H1 (cell line): ENCODE measurements at regions not wholly inside any gene's neighbourhood (a gene's known extent, or its start where the extent isn't known, plus 50 kb on each side); places are given as distances from the start of the nearest gene placed in this dataset.

Source experiments
- PHF8 ChIP-seq: fragments of 200-600 bp; sonication (generic); conservative IDR thresholded peaks from 2 replicates; pipeline ENCODE4 v1.7.1; 2012; ENCODE audit warnings: low read depth, mild to moderate bottlenecking, inconsistent platforms, low read length, moderate library complexity
- RAD21 ChIP-seq, 2 experiments: IDR thresholded peaks in 1 of 2; conservative IDR thresholded peaks in 1 of 2; 2 replicates each; pipeline ENCODE4 v1.6.1; 2011; ENCODE audit warnings: low read depth in 2 of 2, low read length in 2 of 2, improper control_type of control experiment in 1 of 2, inconsistent platforms in 1 of 2, mild to moderate bottlenecking in 1 of 2, moderate library complexity in 1 of 2
- TF ChIP-seq, protein P1 (sequence below): IDR thresholded peaks from 2 replicates; pipeline ENCODE4 v1.6.1; 2012; ENCODE audit warnings: inconsistent platforms
- TF ChIP-seq, protein P2 (sequence below), 3 experiments: IDR thresholded peaks; 1 replicate in 2 of 3; 2 replicates in 1 of 3; pipeline versions ENCODE4 v1.5.1 to v1.6.1; 2011; ENCODE audit warnings: low read length in 3 of 3, mild to moderate bottlenecking in 3 of 3, inconsistent platforms in 2 of 3, low read depth in 1 of 3, moderate library complexity in 1 of 3; ENCODE audit not compliant: insufficient read depth in 1 of 3; ENCODE audit errors: control extremely low read depth in 1 of 3

DNA sequence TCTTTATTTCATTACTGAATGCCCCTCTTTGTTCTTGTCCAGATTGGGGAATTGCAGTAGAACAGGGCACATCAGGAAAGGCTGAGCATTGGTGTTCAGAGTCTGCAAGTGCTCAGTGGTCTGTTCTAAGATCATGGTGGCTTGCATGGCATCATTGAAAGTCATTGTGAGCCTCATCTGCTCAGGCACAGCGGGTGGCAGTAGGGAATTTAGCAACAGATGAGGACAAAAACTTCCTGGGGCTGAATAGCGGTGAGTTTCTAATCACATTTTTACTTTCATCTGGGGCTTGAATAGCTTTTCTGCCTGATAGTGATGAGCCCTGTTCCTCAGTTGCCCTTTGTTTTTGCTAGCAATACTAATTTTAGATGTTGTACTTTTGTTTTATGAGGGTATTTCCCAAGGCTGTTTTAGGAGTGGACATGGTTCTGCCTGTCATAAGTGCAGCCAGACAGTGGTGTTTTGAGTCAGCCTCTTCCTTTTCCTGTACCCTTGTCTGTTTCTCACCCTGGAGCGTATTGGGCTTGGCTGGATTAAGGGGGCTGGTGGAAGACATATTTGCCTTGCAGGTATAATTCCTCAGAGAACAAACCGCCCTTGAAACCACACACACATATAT lies 127.2 kb upstream of the IL12A start (continued):
- TF ChIP-seq, protein P1, sequence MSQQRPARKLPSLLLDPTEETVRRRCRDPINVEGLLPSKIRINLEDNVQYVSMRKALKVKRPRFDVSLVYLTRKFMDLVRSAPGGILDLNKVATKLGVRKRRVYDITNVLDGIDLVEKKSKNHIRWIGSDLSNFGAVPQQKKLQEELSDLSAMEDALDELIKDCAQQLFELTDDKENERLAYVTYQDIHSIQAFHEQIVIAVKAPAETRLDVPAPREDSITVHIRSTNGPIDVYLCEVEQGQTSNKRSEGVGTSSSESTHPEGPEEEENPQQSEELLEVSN, result no peak
- TF ChIP-seq PHF8, result no peak
- TF ChIP-seq, protein P2, sequence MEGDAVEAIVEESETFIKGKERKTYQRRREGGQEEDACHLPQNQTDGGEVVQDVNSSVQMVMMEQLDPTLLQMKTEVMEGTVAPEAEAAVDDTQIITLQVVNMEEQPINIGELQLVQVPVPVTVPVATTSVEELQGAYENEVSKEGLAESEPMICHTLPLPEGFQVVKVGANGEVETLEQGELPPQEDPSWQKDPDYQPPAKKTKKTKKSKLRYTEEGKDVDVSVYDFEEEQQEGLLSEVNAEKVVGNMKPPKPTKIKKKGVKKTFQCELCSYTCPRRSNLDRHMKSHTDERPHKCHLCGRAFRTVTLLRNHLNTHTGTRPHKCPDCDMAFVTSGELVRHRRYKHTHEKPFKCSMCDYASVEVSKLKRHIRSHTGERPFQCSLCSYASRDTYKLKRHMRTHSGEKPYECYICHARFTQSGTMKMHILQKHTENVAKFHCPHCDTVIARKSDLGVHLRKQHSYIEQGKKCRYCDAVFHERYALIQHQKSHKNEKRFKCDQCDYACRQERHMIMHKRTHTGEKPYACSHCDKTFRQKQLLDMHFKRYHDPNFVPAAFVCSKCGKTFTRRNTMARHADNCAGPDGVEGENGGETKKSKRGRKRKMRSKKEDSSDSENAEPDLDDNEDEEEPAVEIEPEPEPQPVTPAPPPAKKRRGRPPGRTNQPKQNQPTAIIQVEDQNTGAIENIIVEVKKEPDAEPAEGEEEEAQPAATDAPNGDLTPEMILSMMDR (IDR thresholded peaks at IDR 0.05; ENCODE audit: control extremely low read depth in 1 of 3, insufficient read depth in 1 of 3, low read depth in 1 of 3, low read length in 3 of 3), result no peak
- TF ChIP-seq RAD21 (IDR thresholded peaks at IDR 0.05 in 1 of 2, conservative IDR thresholded peaks at IDR 0.05 in 1 of 2; ENCODE audit: low read depth in 2 of 2, low read length in 2 of 2), result no peak
- TF ChIP-seq, all 59 proteins: peak for 0
